DND-41 (cell line): ENCODE measurements at regions not wholly inside any gene's neighbourhood (a gene's known extent, or its start where the extent isn't known, plus 50 kb on each side); places are given as distances from the start of the nearest gene placed in this dataset.

Experiments
- ATAC-seq: fragments of 200-7000 bp; cut with Tn5 transposase; 3 replicates; pipeline ENCODE4 v1.9.1; 2021; ENCODE audit warnings: low read depth; ENCODE audit not compliant: insufficient read depth
- DNase-seq: peaks from one replicate; pipeline ENCODE4 v3.0.0-alpha.2; 2020
- H2AFZ ChIP-seq: 2 replicates; pipeline ENCODE4 v1.6.0; 2012; ENCODE audit warnings: low read depth, low read length
- H3K27ac ChIP-seq: 2 replicates; pipeline ENCODE4 v1.5.1; 2012; ENCODE audit warnings: low read length, inconsistent platforms
- H3K27me3 ChIP-seq: fragments of 200-600 bp; sonication (generic); 2 replicates; pipeline ENCODE4 v1.6.0; 2012; ENCODE audit warnings: low read length, mild to moderate bottlenecking, inconsistent platforms; ENCODE audit not compliant: insufficient read depth, poor library complexity
- H3K36me3 ChIP-seq: 2 replicates; pipeline ENCODE4 v1.5.1; 2012; ENCODE audit warnings: low read length, inconsistent platforms; ENCODE audit not compliant: insufficient read depth
- H3K4me1 ChIP-seq: 2 replicates; pipeline ENCODE4 v1.5.1; 2012; ENCODE audit warnings: mild to moderate bottlenecking, low read length; ENCODE audit not compliant: insufficient read depth
- H3K4me2 ChIP-seq: 2 replicates; pipeline ENCODE4 v1.6.0; 2012; ENCODE audit warnings: mild to moderate bottlenecking, moderate library complexity, low read length, inconsistent platforms; ENCODE audit not compliant: insufficient read depth
- H3K4me3 ChIP-seq, 2 experiments: fragments of 200-600 bp in 1 of 2; shearing (Covaris generic) in 1 of 2; 2 replicates each; pipeline ENCODE4 v1.5.1; 2012 to 2016; ENCODE audit warnings: inconsistent platforms in 2 of 2, low read length in 2 of 2, mild to moderate bottlenecking in 2 of 2, low read depth in 1 of 2, moderate library complexity in 1 of 2
- H3K79me2 ChIP-seq: 2 replicates; pipeline ENCODE4 v1.6.0; 2012; ENCODE audit warnings: low read length, inconsistent platforms; ENCODE audit not compliant: insufficient read depth
- H3K9ac ChIP-seq: 2 replicates; pipeline ENCODE4 v1.6.0; 2012; ENCODE audit warnings: low read depth, mild to moderate bottlenecking, inconsistent platforms, low read length, moderate library complexity
- H3K9me3 ChIP-seq: 2 replicates; pipeline ENCODE4 v1.5.1; 2012; ENCODE audit warnings: low read length, moderate library complexity, mild to moderate bottlenecking, inconsistent platforms; ENCODE audit not compliant: insufficient read depth, severe bottlenecking
- H4K20me1 ChIP-seq: 2 replicates; pipeline ENCODE4 v1.6.0; 2012; ENCODE audit warnings: low read length; ENCODE audit not compliant: insufficient read depth
- EZH2 ChIP-seq: IDR thresholded peaks from 3 replicates; pipeline ENCODE4 v1.6.1; 2012; ENCODE audit warnings: borderline replicate concordance, low read depth, mild to moderate bottlenecking, moderate library complexity, low read length, inconsistent platforms; ENCODE audit not compliant: severe bottlenecking
- TF ChIP-seq, protein P1 (sequence below): IDR thresholded peaks from 2 replicates; pipeline ENCODE4 v1.5.1; 2012; ENCODE audit warnings: borderline replicate concordance, low read length, moderate library complexity, mild to moderate bottlenecking; ENCODE audit not compliant: poor library complexity, severe bottlenecking; ENCODE audit errors: extremely low read depth

- Histone ChIP-seq H3K4me1 (no peaks in the 10 kb centered on the region), H3K4me2 (no peak overlapping the region), H3K36me3 (no peaks in the 10 kb centered on the region), H3K27me3 (no peaks in the 10 kb centered on the region), H3K79me2 (no peaks in the 10 kb centered on the region), H3K9me3 (no peaks in the 10 kb centered on the region), H3K4me3 (no peak overlapping the region), H4K20me1 (no peaks in the 10 kb centered on the region), H2AFZ (no peak overlapping the region), H3K9ac (no peak overlapping the region), H3K27ac (no peak overlapping the region)
- DNase-seq (no peak), ATAC-seq (no peak)
- no peak for TF ChIP-seq EZH2
- TF ChIP-seq, protein P1, sequence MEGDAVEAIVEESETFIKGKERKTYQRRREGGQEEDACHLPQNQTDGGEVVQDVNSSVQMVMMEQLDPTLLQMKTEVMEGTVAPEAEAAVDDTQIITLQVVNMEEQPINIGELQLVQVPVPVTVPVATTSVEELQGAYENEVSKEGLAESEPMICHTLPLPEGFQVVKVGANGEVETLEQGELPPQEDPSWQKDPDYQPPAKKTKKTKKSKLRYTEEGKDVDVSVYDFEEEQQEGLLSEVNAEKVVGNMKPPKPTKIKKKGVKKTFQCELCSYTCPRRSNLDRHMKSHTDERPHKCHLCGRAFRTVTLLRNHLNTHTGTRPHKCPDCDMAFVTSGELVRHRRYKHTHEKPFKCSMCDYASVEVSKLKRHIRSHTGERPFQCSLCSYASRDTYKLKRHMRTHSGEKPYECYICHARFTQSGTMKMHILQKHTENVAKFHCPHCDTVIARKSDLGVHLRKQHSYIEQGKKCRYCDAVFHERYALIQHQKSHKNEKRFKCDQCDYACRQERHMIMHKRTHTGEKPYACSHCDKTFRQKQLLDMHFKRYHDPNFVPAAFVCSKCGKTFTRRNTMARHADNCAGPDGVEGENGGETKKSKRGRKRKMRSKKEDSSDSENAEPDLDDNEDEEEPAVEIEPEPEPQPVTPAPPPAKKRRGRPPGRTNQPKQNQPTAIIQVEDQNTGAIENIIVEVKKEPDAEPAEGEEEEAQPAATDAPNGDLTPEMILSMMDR, result no peak
Observed at GRCh38 chr9:95649801-95650213, 133.0 kb upstream of the PTCH1 start.

DNA sequence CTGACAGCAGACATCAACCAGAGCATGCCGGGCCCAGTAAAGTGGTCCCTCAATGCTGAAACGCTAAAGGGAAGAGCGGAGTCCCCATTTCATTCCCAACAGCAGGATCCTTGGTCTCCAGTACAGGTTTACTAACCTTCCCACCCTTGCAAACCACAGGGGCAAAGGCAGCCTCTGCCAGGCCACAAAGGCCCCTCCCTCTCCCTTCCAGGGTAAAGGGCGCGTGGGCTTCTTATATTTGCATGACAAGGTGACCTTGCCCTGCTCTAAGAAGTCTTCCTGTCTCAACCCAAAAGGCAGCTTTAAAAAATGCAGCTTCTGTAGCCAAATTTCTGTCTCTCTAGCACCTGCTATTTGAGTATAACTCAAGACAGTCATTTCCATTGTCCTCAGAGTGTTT is 131.5 kb upstream of the PTCH1 start:
- Histone ChIP-seq H2AFZ (no peak overlapping the region), H3K4me3 (no peak overlapping the region), H3K27me3 (no peaks in the 10 kb centered on the region), H3K36me3 (no peaks in the 10 kb centered on the region), H3K9ac (no peak overlapping the region), H3K27ac (no peak overlapping the region), H3K4me2 (no peak overlapping the region), H4K20me1 (no peaks in the 10 kb centered on the region), H3K4me1 (no peaks in the 10 kb centered on the region), H3K79me2 (no peaks in the 10 kb centered on the region), H3K9me3 (no peaks in the 10 kb centered on the region)
- TF ChIP-seq, protein P1, result no peak
- no peak for TF ChIP-seq EZH2
- no peak for ATAC-seq
- DNase-seq, result no peak

DNA sequence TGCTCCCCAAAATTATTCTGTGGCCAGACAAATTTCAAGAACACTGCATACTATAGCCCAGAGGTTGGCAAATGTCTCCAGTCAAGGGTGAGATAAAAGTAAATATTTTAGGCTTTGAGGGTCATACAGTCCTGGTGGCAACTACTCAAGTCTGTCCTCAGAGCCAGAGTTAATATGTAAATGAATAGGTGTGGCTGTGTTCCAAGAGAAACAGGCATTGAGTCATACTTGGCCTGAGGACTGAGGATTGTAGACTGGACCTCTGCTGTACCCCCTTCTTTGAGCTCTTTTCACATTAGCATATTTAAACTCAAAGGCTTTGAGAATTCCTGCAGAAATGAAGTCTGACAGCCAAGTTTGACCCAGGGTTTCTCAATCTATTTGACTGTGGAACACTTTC is 129.2 kb upstream of the PTCH1 start:
- Histone ChIP-seq H3K9ac (no peak overlapping the region), H3K4me2 (no peak overlapping the region), H3K27me3 (no peaks in the 10 kb centered on the region), H2AFZ (no peak overlapping the region), H3K4me3 (no peak overlapping the region), H4K20me1 (no peaks in the 10 kb centered on the region), H3K9me3 (no peaks in the 10 kb centered on the region), H3K27ac (no peak overlapping the region), H3K79me2 (no peaks in the 10 kb centered on the region), H3K4me1 (no peaks in the 10 kb centered on the region), H3K36me3 (no peaks in the 10 kb centered on the region)
- ATAC-seq (no peak), DNase-seq (no peak)
- TF ChIP-seq EZH2, result no peak
- TF ChIP-seq, protein P1, result no peak

GRCh38 chr9:95645579-95645978 is 128.8 kb upstream of the PTCH1 start:
- H3K79me2 ChIP-seq, result no peaks in the 10 kb centered on the region
- no peaks in the 10 kb centered on the region for H3K36me3 ChIP-seq
- no peaks in the 10 kb centered on the region for H4K20me1 ChIP-seq
- no peak overlapping the region for H2AFZ ChIP-seq
- DNase-seq, result no peak
- H3K4me3 ChIP-seq, result no peak overlapping the region
- no peaks in the 10 kb centered on the region for H3K4me1 ChIP-seq
- H3K27ac ChIP-seq, result no peak overlapping the region
- no peaks in the 10 kb centered on the region for H3K27me3 ChIP-seq
- no peak for TF ChIP-seq EZH2
- TF ChIP-seq, protein P1, result no peak
- no peak for ATAC-seq
- H3K9me3 ChIP-seq, result no peaks in the 10 kb centered on the region
- H3K9ac ChIP-seq, result no peak overlapping the region
- H3K4me2 ChIP-seq, result no peak overlapping the region
